Colonic mucosa (tissue), 4 donors: ENCODE measurements at regions not wholly inside any gene's neighbourhood (a gene's known extent, or its start where the extent isn't known, plus 50 kb on each side); places are given as distances from the start of the nearest gene placed in this dataset.

Experiments used
- DNase-seq: peaks from one replicate; pipeline ENCODE4 v3.0.0-alpha.2; 2020
- H3K27ac ChIP-seq: fragments of 200-600 bp; one replicate; pipeline ENCODE4 v1.8.0; 2021
- H3K27me3 ChIP-seq: fragments of 200-600 bp; one replicate; pipeline ENCODE4 v1.8.0; 2021
- H3K36me3 ChIP-seq: fragments of 200-600 bp; one replicate; pipeline ENCODE4 v1.8.0; 2021
- H3K4me1 ChIP-seq: fragments of 200-600 bp; one replicate; pipeline ENCODE4 v1.8.0; 2021; ENCODE audit warnings: mild to moderate bottlenecking
- H3K4me3 ChIP-seq: fragments of 200-600 bp; one replicate; pipeline ENCODE4 v1.8.0; 2021
- H3K9ac ChIP-seq, 2 donors: one replicate each; pipeline ENCODE4 v1.7.0; 2013; ENCODE audit warnings: control low read depth in 2 of 2, low read depth in 2 of 2, low read length in 2 of 2
- H3K9me3 ChIP-seq: fragments of 200-600 bp; one replicate; pipeline ENCODE4 v1.8.0; 2021
- intact Hi-C: fragments of 100-400 bp; cut with DNase I; formaldehyde crosslinking; loops from one replicate; pipeline ENCODE4 v1.14.1; 2022
- TF ChIP-seq, protein P1 (sequence below): fragments of 200-600 bp; IDR thresholded peaks from one replicate; pipeline ENCODE4 v1.8.0; 2022; ENCODE audit warnings: antibody characterized with exemption, mild to moderate bottlenecking
- donor health status: healthy.
- donor health status: DM: no; HTN: no; CAD: no.
- donor health status: DM: no; HTN: no; CAD: no.

DNA sequence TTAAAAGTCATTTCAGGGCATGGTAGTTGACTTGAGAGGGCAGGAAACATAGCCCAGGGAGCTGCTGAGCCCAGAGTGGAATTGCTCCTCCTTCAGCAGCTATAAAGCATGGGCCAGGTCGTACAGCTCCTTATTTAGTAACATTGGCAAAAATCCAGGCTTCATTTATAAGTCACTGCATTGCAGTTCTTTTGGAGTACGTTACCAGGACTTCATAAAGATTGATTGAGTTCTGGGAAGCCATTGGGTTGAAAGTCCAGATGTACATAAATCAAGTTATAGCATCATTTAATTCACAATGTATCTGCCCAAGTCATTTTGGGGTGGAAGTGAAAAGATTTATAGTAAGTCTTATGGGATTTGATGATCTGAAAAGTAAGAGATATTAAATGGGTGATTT lies 53.0 kb upstream of the ANKEF1 start:
- no peak for DNase-seq
- no peak overlapping the region for H3K4me3 ChIP-seq
- H3K4me1 ChIP-seq: no peaks in the 10 kb centered on the region
- no peaks in the 10 kb centered on the region for H3K9me3 ChIP-seq
- H3K27me3 ChIP-seq: no peaks in the 10 kb centered on the region
- intact Hi-C loops: no loop called here
- no peak overlapping the region for H3K9ac ChIP-seq
- no peak overlapping the region for H3K27ac ChIP-seq
- H3K36me3 ChIP-seq: no peaks in the 10 kb centered on the region
- TF ChIP-seq, protein P1, sequence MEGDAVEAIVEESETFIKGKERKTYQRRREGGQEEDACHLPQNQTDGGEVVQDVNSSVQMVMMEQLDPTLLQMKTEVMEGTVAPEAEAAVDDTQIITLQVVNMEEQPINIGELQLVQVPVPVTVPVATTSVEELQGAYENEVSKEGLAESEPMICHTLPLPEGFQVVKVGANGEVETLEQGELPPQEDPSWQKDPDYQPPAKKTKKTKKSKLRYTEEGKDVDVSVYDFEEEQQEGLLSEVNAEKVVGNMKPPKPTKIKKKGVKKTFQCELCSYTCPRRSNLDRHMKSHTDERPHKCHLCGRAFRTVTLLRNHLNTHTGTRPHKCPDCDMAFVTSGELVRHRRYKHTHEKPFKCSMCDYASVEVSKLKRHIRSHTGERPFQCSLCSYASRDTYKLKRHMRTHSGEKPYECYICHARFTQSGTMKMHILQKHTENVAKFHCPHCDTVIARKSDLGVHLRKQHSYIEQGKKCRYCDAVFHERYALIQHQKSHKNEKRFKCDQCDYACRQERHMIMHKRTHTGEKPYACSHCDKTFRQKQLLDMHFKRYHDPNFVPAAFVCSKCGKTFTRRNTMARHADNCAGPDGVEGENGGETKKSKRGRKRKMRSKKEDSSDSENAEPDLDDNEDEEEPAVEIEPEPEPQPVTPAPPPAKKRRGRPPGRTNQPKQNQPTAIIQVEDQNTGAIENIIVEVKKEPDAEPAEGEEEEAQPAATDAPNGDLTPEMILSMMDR: no peak

DNA sequence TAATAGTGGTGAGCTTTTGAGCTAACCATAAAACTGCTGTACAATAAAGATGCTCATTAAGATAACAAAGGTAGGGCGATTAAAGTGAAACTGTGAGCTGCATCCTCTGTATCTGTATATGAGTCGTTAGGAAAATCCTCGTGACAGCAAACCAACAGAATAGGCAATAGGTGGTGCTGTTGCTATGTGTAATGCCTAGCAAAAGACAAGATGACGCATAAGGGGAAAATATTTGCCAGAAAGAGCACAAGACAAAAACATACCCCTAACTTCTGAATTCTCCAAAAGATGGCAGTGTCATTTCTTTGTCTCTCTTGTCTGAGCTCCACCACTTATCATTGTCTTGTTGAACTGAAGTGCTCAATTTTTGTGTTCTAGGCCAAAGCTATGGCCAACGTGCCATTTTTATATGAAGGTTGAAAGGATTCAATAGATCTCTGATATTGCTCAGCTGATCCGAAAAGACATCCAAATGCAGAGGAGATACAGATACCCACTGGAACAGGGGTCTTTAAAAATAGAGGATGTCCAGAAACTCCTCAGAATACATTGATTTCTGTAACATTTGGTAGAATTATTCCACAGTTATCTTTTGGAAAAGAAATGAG lies 56.3 kb upstream of the ANKEF1 start:
- TF ChIP-seq, protein P1: peak; percentile 57
- no peak overlapping the region for H3K27ac ChIP-seq
- H3K9ac ChIP-seq: no peak overlapping the region
- intact Hi-C loops: loop anchor here (2.0 kb wide), 2 partner anchors 112 to 448 kb away; no protein-coding TSS in a partner anchor
- no peaks in the 10 kb centered on the region for H3K4me1 ChIP-seq
- DNase-seq: peak; percentile 43
- H3K4me3 ChIP-seq: no peak overlapping the region
- H3K36me3 ChIP-seq: no peaks in the 10 kb centered on the region
- no peaks in the 10 kb centered on the region for H3K27me3 ChIP-seq
- H3K9me3 ChIP-seq: no peaks in the 10 kb centered on the region

GRCh38 chr20:9977629-9978028 lies 57.2 kb upstream of the ANKEF1 start:
- intact Hi-C loops: loop anchor here (2.0 kb wide), 2 partner anchors 113 to 449 kb away; no protein-coding TSS in a partner anchor
- no peak for DNase-seq
- H3K27me3 ChIP-seq: no peaks in the 10 kb centered on the region
- H3K9me3 ChIP-seq: no peaks in the 10 kb centered on the region
- no peak overlapping the region for H3K9ac ChIP-seq
- no peak overlapping the region for H3K4me3 ChIP-seq
- TF ChIP-seq, protein P1: no peak
- no peaks in the 10 kb centered on the region for H3K36me3 ChIP-seq
- H3K27ac ChIP-seq: no peak overlapping the region
- no peaks in the 10 kb centered on the region for H3K4me1 ChIP-seq

- TF ChIP-seq, protein P1: no peak
- no peaks in the 10 kb centered on the region for H3K27me3 ChIP-seq
- no peaks in the 10 kb centered on the region for H3K36me3 ChIP-seq
- DNase-seq: no peak
- H3K4me3 ChIP-seq: no peak overlapping the region
- no peaks in the 10 kb centered on the region for H3K4me1 ChIP-seq
- H3K27ac ChIP-seq: no peak overlapping the region
- no peak overlapping the region for H3K9ac ChIP-seq
- H3K9me3 ChIP-seq: no peaks in the 10 kb centered on the region
- intact Hi-C loops: no loop called here
Observed at GRCh38 chr20:9974324-9974723, 60.5 kb upstream of the ANKEF1 start.

DNA sequence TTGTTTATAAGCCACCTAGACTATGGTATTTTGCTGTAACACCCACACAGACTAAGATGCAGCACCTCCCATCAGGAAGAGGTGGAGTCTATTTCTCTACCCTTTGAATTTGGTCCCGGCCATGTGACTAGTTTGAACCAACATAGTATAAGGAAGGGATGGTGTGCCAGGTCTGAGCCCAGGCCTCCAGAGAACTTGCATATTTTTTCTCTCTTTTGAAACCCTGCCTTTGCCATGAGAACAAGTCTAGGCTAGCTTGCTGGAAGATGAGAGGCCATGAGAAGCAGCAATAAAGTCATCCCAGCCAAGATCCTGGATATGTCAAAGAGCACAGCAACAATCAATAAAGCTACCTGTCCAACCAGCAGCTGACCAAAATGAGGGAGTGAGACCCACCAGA lies 63.0 kb upstream of the ANKEF1 start:
- H3K4me1 ChIP-seq: no peaks in the 10 kb centered on the region
- H3K27me3 ChIP-seq: no peaks in the 10 kb centered on the region
- no peaks in the 10 kb centered on the region for H3K36me3 ChIP-seq
- TF ChIP-seq, protein P1: no peak
- intact Hi-C loops: loop anchor here (2.0 kb wide), 1 partner anchor 121 kb away; no protein-coding TSS in a partner anchor
- DNase-seq: no peak
- H3K27ac ChIP-seq: no peak overlapping the region
- no peak overlapping the region for H3K9ac ChIP-seq
- no peak overlapping the region for H3K4me3 ChIP-seq
- no peaks in the 10 kb centered on the region for H3K9me3 ChIP-seq
